H1 (cell line): ENCODE measurements at regions not wholly inside any gene's neighbourhood (a gene's known extent, or its start where the extent isn't known, plus 50 kb on each side); places are given as distances from the start of the nearest gene placed in this dataset.

Experiments used
- CTCF ChIA-PET: fragments of 300-600 bp; sonication (Branson Sonifier 250); formaldehyde crosslinking; loops from one replicate; lab custom pipeline; 2021; ENCODE audit not compliant: partially characterized antibody; lab: Charles Lee
- POLR2A ChIA-PET: fragments of 300-600 bp; sonication (Branson Sonifier 250); formaldehyde crosslinking; loops from one replicate; lab custom pipeline; 2021; ENCODE audit warnings: inconsistent platforms; ENCODE audit not compliant: partially characterized antibody; lab: Charles Lee
- DNase-seq, 2 experiments: peaks; one replicate each; pipeline versions ENCODE4 v3.0.0 to v3.0.0-alpha.2; 2010 to 2022; ENCODE audit warnings: low spot score in 2 of 2, low read depth in 1 of 2, mixed read lengths in 1 of 2
- FAIRE-seq: peaks from 2 replicates; lab custom pipeline; 2011; peaks lifted over from hg19 to GRCh38; lab: Jason Lieb, UNC
- H2AFZ ChIP-seq: 2 replicates; pipeline ENCODE4 v1.8.1; 2012; ENCODE audit warnings: low read length, inconsistent platforms
- H2AK5ac ChIP-seq: 2 replicates; pipeline ENCODE4 v1.6.1; 2013; ENCODE audit warnings: low read depth, low read length
- H2BK120ac ChIP-seq: replicated peaks from 2 replicates; pipeline ENCODE3; 2013; ENCODE audit warnings: low read depth, low read length, inconsistent platforms
- H2BK12ac ChIP-seq: 2 replicates; pipeline ENCODE4 v1.6.1; 2013; ENCODE audit warnings: low read depth, low read length
- H2BK15ac ChIP-seq: 2 replicates; pipeline ENCODE4 v1.6.1; 2013; ENCODE audit warnings: low read length
- H2BK20ac ChIP-seq: 2 replicates; pipeline ENCODE4 v1.6.1; 2013; ENCODE audit warnings: low read length
- H2BK5ac ChIP-seq: 2 replicates; pipeline ENCODE4 v1.6.1; 2013; ENCODE audit warnings: low read depth, low read length
- H3K14ac ChIP-seq: 2 replicates; pipeline ENCODE4 v1.6.1; 2013; ENCODE audit warnings: inconsistent platforms; ENCODE audit not compliant: insufficient read length
- H3K18ac ChIP-seq: 2 replicates; pipeline ENCODE4 v1.6.1; 2013; ENCODE audit warnings: low read length; ENCODE audit errors: extremely low read depth
- H3K23ac ChIP-seq: 2 replicates; pipeline ENCODE4 v1.6.1; 2013; ENCODE audit warnings: inconsistent platforms; ENCODE audit not compliant: insufficient read length
- H3K23me2 ChIP-seq: 2 replicates; pipeline ENCODE4 v1.6.1; 2013; ENCODE audit warnings: low read depth, low read length
- H3K27ac ChIP-seq: 2 replicates; pipeline ENCODE4 v1.6.1; 2011; ENCODE audit warnings: low read depth, low read length, inconsistent platforms
- H3K27me3 ChIP-seq, 4 experiments: replicated peaks in 1 of 4; 1 replicate in 1 of 4; 2 replicates in 3 of 4; pipeline versions ENCODE4 v1.6.1 to v1.8.1; 2011 to 2013; ENCODE audit warnings: low read length in 3 of 4, mild to moderate bottlenecking in 3 of 4, inconsistent platforms in 2 of 4, mixed read lengths in 2 of 4, moderate library complexity in 1 of 4; ENCODE audit not compliant: control insufficient read depth in 3 of 4, insufficient read depth in 3 of 4; ENCODE audit errors: extremely low read depth in 1 of 4
- H3K36me3 ChIP-seq, 4 experiments: 2 replicates each; pipeline versions ENCODE4 v1.6.1 to v1.8.1; 2011 to 2013; ENCODE audit warnings: mild to moderate bottlenecking in 4 of 4, low read length in 3 of 4, moderate library complexity in 2 of 4, control low read depth in 1 of 4, inconsistent platforms in 1 of 4; ENCODE audit not compliant: insufficient read depth in 4 of 4, control insufficient read depth in 2 of 4
- H3K4ac ChIP-seq: replicated peaks from 2 replicates; pipeline ENCODE3; 2013; ENCODE audit warnings: low read length, low read depth, mixed read lengths, inconsistent platforms; ENCODE audit not compliant: insufficient read length
- H3K4me1 ChIP-seq, 4 experiments: replicated peaks in 1 of 4; 1 replicate in 1 of 4; 2 replicates in 3 of 4; pipeline versions ENCODE4 v1.6.1 to v1.8.1; 2011 to 2013; ENCODE audit warnings: low read length in 3 of 4, inconsistent platforms in 2 of 4, mixed read lengths in 1 of 4; ENCODE audit not compliant: insufficient read depth in 4 of 4, control insufficient read depth in 3 of 4
- H3K4me2 ChIP-seq, 2 experiments: 2 replicates each; pipeline versions ENCODE4 v1.6.1 to v1.8.1; 2011 to 2013; ENCODE audit warnings: low read depth in 2 of 2, low read length in 2 of 2, control low read depth in 1 of 2, inconsistent platforms in 1 of 2, mild to moderate bottlenecking in 1 of 2; ENCODE audit not compliant: insufficient read depth in 1 of 2
- H3K4me3 ChIP-seq, 4 experiments: fragments of 200-600, 300-600 bp in 1 of 4; sonication (generic), shearing (Covaris generic), sonication (Bioruptor Twin) in 1 of 4; 2 replicates each; pipeline versions ENCODE4 v1.5.1 to v1.8.1; 2011 to 2016; ENCODE audit warnings: low read length in 4 of 4, low read depth in 3 of 4, control low read depth in 2 of 4, inconsistent platforms in 2 of 4, mild to moderate bottlenecking in 2 of 4, mixed read lengths in 1 of 4, moderate library complexity in 1 of 4; ENCODE audit not compliant: insufficient read depth in 2 of 4; ENCODE audit errors: extremely low read depth in 1 of 4
- H3K56ac ChIP-seq: replicated peaks from 2 replicates; pipeline ENCODE3; 2013; ENCODE audit warnings: low read depth, mild to moderate bottlenecking, mixed read lengths, low read length, inconsistent platforms; ENCODE audit not compliant: insufficient read length
- H3K79me1 ChIP-seq: 2 replicates; pipeline ENCODE4 v1.6.1; 2013; ENCODE audit warnings: low read depth, low read length, control low read depth
- H3K79me2 ChIP-seq, 2 experiments: 2 replicates each; pipeline versions ENCODE4 v1.6.1 to v1.8.1; 2012 to 2013; ENCODE audit warnings: low read length in 2 of 2, mild to moderate bottlenecking in 2 of 2, inconsistent platforms in 1 of 2; ENCODE audit not compliant: insufficient read depth in 2 of 2, control insufficient read depth in 1 of 2
- H3K9ac ChIP-seq, 4 experiments: replicated peaks in 1 of 4; 1 replicate in 1 of 4; 2 replicates in 3 of 4; pipeline versions ENCODE4 v1.6.1 to v1.8.1; 2011 to 2013; ENCODE audit warnings: low read depth in 3 of 4, low read length in 3 of 4, control low read depth in 2 of 4, mild to moderate bottlenecking in 2 of 4, moderate library complexity in 2 of 4, inconsistent platforms in 1 of 4; ENCODE audit errors: extremely low read depth in 1 of 4
- H3K9me3 ChIP-seq, 2 experiments: 2 replicates each; pipeline versions ENCODE4 v1.6.1 to v1.8.1; 2012 to 2013; ENCODE audit warnings: mild to moderate bottlenecking in 2 of 2, moderate library complexity in 2 of 2, control low read depth in 1 of 2, inconsistent platforms in 1 of 2, low read depth in 1 of 2, low read length in 1 of 2, mixed read lengths in 1 of 2; ENCODE audit not compliant: insufficient read depth in 2 of 2
- H4K20me1 ChIP-seq, 2 experiments: replicated peaks in 1 of 2; 2 replicates each; pipeline versions ENCODE3 to v1.8.1; 2011 to 2013; ENCODE audit warnings: inconsistent platforms in 2 of 2, low read length in 2 of 2, mild to moderate bottlenecking in 1 of 2; ENCODE audit not compliant: insufficient read depth in 2 of 2, control insufficient read depth in 1 of 2
- H4K5ac ChIP-seq: 2 replicates; pipeline ENCODE4 v1.6.1; 2013; ENCODE audit warnings: low read length, low read depth, mixed read lengths, inconsistent platforms; ENCODE audit not compliant: insufficient read length
- H4K8ac ChIP-seq: 2 replicates; pipeline ENCODE4 v1.8.0; 2013; ENCODE audit warnings: mild to moderate bottlenecking, moderate library complexity, low read length, inconsistent platforms; ENCODE audit not compliant: insufficient read depth; ENCODE audit errors: extremely low read depth
- H4K91ac ChIP-seq: replicated peaks from 2 replicates; pipeline ENCODE3; 2013; ENCODE audit warnings: low read length, mixed read lengths, inconsistent platforms; ENCODE audit not compliant: insufficient read length
- BCL11A ChIP-seq, 2 experiments: IDR thresholded peaks; one replicate each; pipeline ENCODE4 v1.6.1; 2011; ENCODE audit warnings: low read depth in 2 of 2, low read length in 2 of 2, mild to moderate bottlenecking in 2 of 2
- BRCA1 ChIP-seq: IDR thresholded peaks from 2 replicates; pipeline ENCODE4 v1.6.1; 2012; ENCODE audit warnings: low read depth, low read length, improper control_type of control experiment
- CBX8 ChIP-seq: fragments of 300-800, 300-1000 bp; sonication (generic); IDR thresholded peaks from 2 replicates; pipeline ENCODE4 v1.7.1; 2016; ENCODE audit warnings: low read depth, low read length, borderline replicate concordance
- CHD2 ChIP-seq: IDR thresholded peaks from 2 replicates; pipeline ENCODE4 v1.6.1; 2012; ENCODE audit warnings: low read length, improper control_type of control experiment
- HDAC2 ChIP-seq, 2 experiments: fragments of 300-600 bp in 1 of 2; sonication (generic) in 1 of 2; IDR thresholded peaks; 2 replicates each; pipeline ENCODE4 v1.6.1; 2011 to 2012; ENCODE audit warnings: low read depth in 2 of 2, low read length in 2 of 2, mild to moderate bottlenecking in 2 of 2, moderate library complexity in 2 of 2, borderline replicate concordance in 1 of 2, inconsistent platforms in 1 of 2
- POLR2A ChIP-seq, 2 experiments: IDR thresholded peaks; 1 replicate in 1 of 2; 2 replicates in 1 of 2; pipeline ENCODE4 v1.6.1; 2011; ENCODE audit warnings: low read depth in 2 of 2, low read length in 2 of 2, mild to moderate bottlenecking in 2 of 2; ENCODE audit errors: control extremely low read depth in 1 of 2
- RAD21 ChIP-seq, 2 experiments: IDR thresholded peaks in 1 of 2; conservative IDR thresholded peaks in 1 of 2; 2 replicates each; pipeline ENCODE4 v1.6.1; 2011; ENCODE audit warnings: low read depth in 2 of 2, low read length in 2 of 2, improper control_type of control experiment in 1 of 2, inconsistent platforms in 1 of 2, mild to moderate bottlenecking in 1 of 2, moderate library complexity in 1 of 2
- TAF1 ChIP-seq: IDR thresholded peaks from 2 replicates; pipeline ENCODE4 v1.6.1; 2011; ENCODE audit warnings: mild to moderate bottlenecking, low read depth, low read length
- TAF7 ChIP-seq: optimal IDR thresholded peaks from 2 replicates; pipeline ENCODE3; 2011; ENCODE audit warnings: low read depth, mild to moderate bottlenecking, inconsistent platforms, low read length, moderate library complexity, borderline replicate concordance
- TF ChIP-seq, protein P1 (sequence below): IDR thresholded peaks from 2 replicates; pipeline ENCODE4 v1.6.1; 2012; ENCODE audit warnings: inconsistent platforms

DNA sequence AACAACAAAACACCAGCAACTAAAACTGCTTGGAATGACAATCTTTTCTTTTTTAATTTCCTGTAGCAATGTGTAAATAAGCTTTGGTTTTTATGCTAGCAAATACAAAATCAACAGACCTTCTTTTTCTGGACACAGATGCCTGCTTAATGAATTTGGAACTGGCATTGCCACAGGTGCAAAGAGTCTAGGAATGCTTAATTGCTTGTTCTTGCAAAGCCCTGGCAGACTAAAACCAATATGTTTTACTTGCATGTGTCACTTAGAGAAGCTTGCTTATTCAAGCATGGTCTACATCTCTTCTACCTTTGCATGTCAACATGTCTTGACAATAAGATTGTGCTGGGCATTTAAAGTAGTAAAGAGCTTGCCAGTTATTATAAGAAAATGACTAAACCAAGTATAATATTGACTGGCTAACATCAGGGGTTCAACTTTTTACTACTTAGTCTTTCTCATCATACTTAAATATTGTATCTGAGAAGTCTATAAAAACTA, 656.7 kb upstream of the NDST4 start:
- H3K9me3 ChIP-seq = no peaks in the 10 kb centered on the region
- H3K14ac ChIP-seq = no peak overlapping the region
- no peak overlapping the region; the same call in 1 of the 2 replicates for H2AFZ ChIP-seq
- POLR2A ChIA-PET = no interaction called here
- H4K8ac ChIP-seq = no peak overlapping the region
- H3K4me2 ChIP-seq = no peak overlapping the region
- H3K27me3 ChIP-seq = no peaks in the 10 kb centered on the region
- H3K18ac ChIP-seq = no peak overlapping the region
- H3K4me3 ChIP-seq = no peak overlapping the region
- no peak overlapping the region for H3K23ac ChIP-seq
- no peaks in the 10 kb centered on the region for H4K20me1 ChIP-seq
- H3K79me1 ChIP-seq = no peaks in the 10 kb centered on the region
- H3K79me2 ChIP-seq = no peaks in the 10 kb centered on the region
- H2BK5ac ChIP-seq = no peak overlapping the region
- CTCF ChIA-PET = interaction anchor here (0.5 to 1.1 kb wide), 3 partner anchors 9 to 514 kb away, joined by 3 to 4 read pairs (median 3); no protein-coding TSS in a partner anchor
- no peak overlapping the region for H4K91ac ChIP-seq
- H2BK120ac ChIP-seq = no peak overlapping the region
- no peaks in the 10 kb centered on the region for H3K4me1 ChIP-seq
- H2BK15ac ChIP-seq = no peak overlapping the region
- FAIRE-seq = no peak
- H3K27ac ChIP-seq = no peak overlapping the region
- H2AK5ac ChIP-seq = no peak overlapping the region
- H2BK20ac ChIP-seq = no peak overlapping the region
- no peak overlapping the region for H3K56ac ChIP-seq
- no peak overlapping the region for H3K9ac ChIP-seq
- H3K36me3 ChIP-seq = no peaks in the 10 kb centered on the region
- DNase-seq = no peak
- H4K5ac ChIP-seq = no peak overlapping the region
- H3K4ac ChIP-seq = no peak overlapping the region
- H2BK12ac ChIP-seq = no peak overlapping the region
- no peaks in the 10 kb centered on the region for H3K23me2 ChIP-seq
- TF ChIP-seq POLR2A (IDR thresholded peaks at IDR 0.05; ENCODE audit: control extremely low read depth in 1 of 2, low read depth in 2 of 2, low read length in 2 of 2) = no peak
- TF ChIP-seq TAF7 = no peak
- no peak for TF ChIP-seq CHD2
- no peak for TF ChIP-seq BCL11A (IDR thresholded peaks at IDR 0.05; ENCODE audit: low read depth in 2 of 2, low read length in 2 of 2)
- TF ChIP-seq BRCA1 = no peak
- TF ChIP-seq TAF1 = no peak
- no peak for TF ChIP-seq CBX8
- TF ChIP-seq, protein P1, sequence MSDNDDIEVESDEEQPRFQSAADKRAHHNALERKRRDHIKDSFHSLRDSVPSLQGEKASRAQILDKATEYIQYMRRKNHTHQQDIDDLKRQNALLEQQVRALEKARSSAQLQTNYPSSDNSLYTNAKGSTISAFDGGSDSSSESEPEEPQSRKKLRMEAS = no peak
- TF ChIP-seq HDAC2 (IDR thresholded peaks at IDR 0.05; ENCODE audit: borderline replicate concordance in 1 of 2, low read depth in 2 of 2, low read length in 2 of 2) = no peak
- TF ChIP-seq RAD21 (IDR thresholded peaks at IDR 0.05 in 1 of 2, conservative IDR thresholded peaks at IDR 0.05 in 1 of 2; ENCODE audit: low read depth in 2 of 2, low read length in 2 of 2) = no peak
